ENCODE measurements at regions not wholly inside any gene's neighbourhood (a gene's known extent, or its start where the extent isn't known, plus 50 kb on each side); places are given as distances from the start of the nearest gene placed in this dataset.

GRCh38 chr12:89936631-89937030 lies 228.0 kb upstream of the ATP2B1 start:
- WGBS, 3 donors: 35 to 43% (median 37%) methylated on average over 3 of the region's 3 CpGs
- no peak overlapping the region for H3K4me3 ChIP-seq
- no peaks in the 10 kb centered on the region for H3K4me1 ChIP-seq
- no peaks in the 10 kb centered on the region for H3K36me3 ChIP-seq (ENCODE audit: insufficient read depth in 1 of 2, low read depth in 1 of 2)
- intact Hi-C loops (cut with DNase I): no loop called here
- ATAC-seq (no peak), DNase-seq (no peak)
- no peak for TF ChIP-seq CTCF (IDR thresholded peaks at IDR 0.05)
- no peaks in the 10 kb centered on the region for H3K9me3 ChIP-seq
- H3K27me3 ChIP-seq (ENCODE audit: insufficient read depth in 3 of 3, low read length in 2 of 3): no peaks in the 10 kb centered on the region
- no peak overlapping the region for H3K27ac ChIP-seq

DNA sequence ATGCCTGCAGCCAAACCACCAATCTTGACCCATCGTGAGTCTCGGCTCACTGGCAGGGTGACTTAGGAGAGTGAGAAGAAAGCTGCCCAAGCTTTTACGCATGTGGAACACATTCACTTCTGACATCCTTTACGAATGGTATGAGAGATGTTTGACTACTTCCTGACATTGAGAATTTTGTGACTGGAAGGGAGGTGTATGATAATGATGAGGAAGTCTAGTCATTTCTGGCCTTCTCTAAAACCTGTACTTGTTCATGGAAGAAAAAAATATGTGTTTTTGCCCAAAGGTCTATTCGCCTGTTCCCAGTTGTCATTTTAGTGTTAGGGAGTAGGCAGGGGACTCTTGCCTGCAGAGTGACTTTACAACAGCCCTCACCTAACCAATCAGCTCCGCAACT lies 227.2 kb upstream of the ATP2B1 start:
- TF ChIP-seq CTCF (IDR thresholded peaks at IDR 0.05): no peak
- 87 to 93% (median 87%) methylated on average over 6 of the region's 6 CpGs for WGBS, 3 donors
- Histone ChIP-seq H3K9me3 (no peaks in the 10 kb centered on the region), H3K27me3 (ENCODE audit: insufficient read depth in 3 of 3, low read length in 2 of 3) (no peaks in the 10 kb centered on the region), H3K4me1 (no peaks in the 10 kb centered on the region), H3K36me3 (ENCODE audit: insufficient read depth in 1 of 2, low read depth in 1 of 2) (no peaks in the 10 kb centered on the region), H3K27ac (no peak overlapping the region), H3K4me3 (no peak overlapping the region)
- no peak for DNase-seq
- intact Hi-C loops (cut with DNase I): no loop called here
- no peak for ATAC-seq

GRCh38 chr12:89933911-89934310 lies 225.3 kb upstream of the ATP2B1 start:
- no peaks in the 10 kb centered on the region for H3K27me3 ChIP-seq (ENCODE audit: insufficient read depth in 3 of 3, low read length in 2 of 3)
- H3K27ac ChIP-seq: no peak overlapping the region
- H3K9me3 ChIP-seq: no peaks in the 10 kb centered on the region
- no peak overlapping the region for H3K4me3 ChIP-seq
- 38 to 68% (median 48%) methylated on average over 1 of the region's 1 CpG for WGBS, 3 donors
- H3K4me1 ChIP-seq: no peaks in the 10 kb centered on the region
- intact Hi-C loops (cut with DNase I): no loop called here
- DNase-seq (no peak), ATAC-seq (no peak)
- H3K36me3 ChIP-seq (ENCODE audit: insufficient read depth in 1 of 2, low read depth in 1 of 2): no peaks in the 10 kb centered on the region
- no peak for TF ChIP-seq CTCF (IDR thresholded peaks at IDR 0.05)

- intact Hi-C loops (cut with DNase I): no loop called here
- WGBS, 3 donors: 76 to 83% (median 83%) methylated on average over 4 of the region's 4 CpGs
- Histone ChIP-seq H3K4me3 (no peak overlapping the region), H3K9me3 (no peaks in the 10 kb centered on the region), H3K27me3 (ENCODE audit: insufficient read depth in 3 of 3, low read length in 2 of 3) (no peaks in the 10 kb centered on the region), H3K4me1 (no peaks in the 10 kb centered on the region), H3K27ac (no peak overlapping the region), H3K36me3 (ENCODE audit: insufficient read depth in 1 of 2, low read depth in 1 of 2) (no peaks in the 10 kb centered on the region)
- DNase-seq (no peak), ATAC-seq (no peak)
- no peak for TF ChIP-seq CTCF (IDR thresholded peaks at IDR 0.05)
Measured at GRCh38 chr12:89932954-89933353, 224.3 kb upstream of the ATP2B1 start.

GRCh38 chr12:89928467-89928866 lies 219.8 kb upstream of the ATP2B1 start:
- no peaks in the 10 kb centered on the region for H3K9me3 ChIP-seq
- H3K27me3 ChIP-seq (ENCODE audit: insufficient read depth in 3 of 3, low read length in 2 of 3): no peaks in the 10 kb centered on the region
- no peaks in the 10 kb centered on the region for H3K4me1 ChIP-seq
- no peak overlapping the region for H3K4me3 ChIP-seq
- H3K27ac ChIP-seq: no peak overlapping the region
- WGBS, 3 donors: 94 to 100% (median 95%) methylated on average over 1 of the region's 1 CpG
- TF ChIP-seq CTCF (IDR thresholded peaks at IDR 0.05): no peak
- no peaks in the 10 kb centered on the region for H3K36me3 ChIP-seq (ENCODE audit: insufficient read depth in 1 of 2, low read depth in 1 of 2)
- intact Hi-C loops (cut with DNase I): no loop called here
- no peak for ATAC-seq
- no peak for DNase-seq

All from psoas muscle (tissue), 7 donors.